Endodermal cell (in vitro differentiated cells): ENCODE measurements at regions not wholly inside any gene's neighbourhood (a gene's known extent, or its start where the extent isn't known, plus 50 kb on each side); places are given as distances from the start of the nearest gene placed in this dataset.

Experiments used
- DNase-seq: peaks from one replicate; pipeline ENCODE4 v3.0.0-alpha.2; 2017
- H3K27ac ChIP-seq: 2 replicates; pipeline ENCODE4 v1.5.1; 2013; ENCODE audit warnings: mild to moderate bottlenecking, low read depth, low read length, moderate library complexity
- H3K27me3 ChIP-seq: 2 replicates; pipeline ENCODE4 v1.6.1; 2013; ENCODE audit warnings: mild to moderate bottlenecking, low read length, moderate library complexity; ENCODE audit not compliant: insufficient read depth, control insufficient read depth, poor library complexity, severe bottlenecking
- H3K36me3 ChIP-seq: 2 replicates; pipeline ENCODE4 v1.7.0; 2013; ENCODE audit warnings: mild to moderate bottlenecking, low read length, moderate library complexity; ENCODE audit not compliant: control insufficient read depth, insufficient read depth
- H3K4me1 ChIP-seq: one replicate; pipeline ENCODE4 v1.7.0; 2013; ENCODE audit warnings: low read length; ENCODE audit not compliant: control insufficient read depth, insufficient read depth
- H3K4me3 ChIP-seq: 2 replicates; pipeline ENCODE4 v1.5.1; 2013; ENCODE audit warnings: mild to moderate bottlenecking, low read length, moderate library complexity
- H3K9ac ChIP-seq: 2 replicates; pipeline ENCODE4 v1.6.1; 2013; ENCODE audit warnings: mild to moderate bottlenecking, low read length, moderate library complexity; ENCODE audit not compliant: poor library complexity, severe bottlenecking; ENCODE audit errors: extremely low read depth
- H3K9me3 ChIP-seq: 2 replicates; pipeline ENCODE4 v1.6.1; 2013; ENCODE audit warnings: mild to moderate bottlenecking, low read length, moderate library complexity; ENCODE audit not compliant: control insufficient read depth
- H3K27ac Mint-ChIP-seq: 2 replicates; pipeline ENCODE4 v1.8.0; 2020; ENCODE audit warnings: mixed read lengths
- H3K27me3 Mint-ChIP-seq: 2 replicates; pipeline ENCODE4 v1.8.0; 2021; ENCODE audit warnings: mild to moderate bottlenecking, mixed read lengths; ENCODE audit not compliant: insufficient read depth
- H3K36me3 Mint-ChIP-seq: 2 replicates; pipeline ENCODE4 v1.8.0; 2020; ENCODE audit warnings: low read depth, mixed read lengths
- H3K4me1 Mint-ChIP-seq: 2 replicates; pipeline ENCODE4 v1.8.0; 2020; ENCODE audit warnings: mixed read lengths
- H3K4me3 Mint-ChIP-seq: 2 replicates; pipeline ENCODE4 v1.8.0; 2020; ENCODE audit warnings: mild to moderate bottlenecking, moderate library complexity, mixed read lengths
- H3K9me3 Mint-ChIP-seq: 2 replicates; pipeline ENCODE4 v1.8.0; 2020; ENCODE audit warnings: mild to moderate bottlenecking, mixed read lengths
- WGBS, 2 experiments: methylation state at CpG; one replicate each; pipeline versions ENCODE4 v1.1.5 to v1.1.7; 2013; ENCODE audit warnings: missing lambda C conversion rate in 2 of 2, mixed read lengths in 1 of 2; ENCODE audit not compliant: insufficient coverage in 1 of 2, insufficient read length in 1 of 2; 5-methylcytosine and 5-hydroxymethylcytosine counted together
- TF ChIP-seq, protein P1 (sequence below): fragments of 200-600 bp; sonication (generic); conservative IDR thresholded peaks from 2 replicates; pipeline ENCODE4 v1.5.0; 2021; ENCODE audit warnings: antibody characterized with exemption, mild to moderate bottlenecking

DNA sequence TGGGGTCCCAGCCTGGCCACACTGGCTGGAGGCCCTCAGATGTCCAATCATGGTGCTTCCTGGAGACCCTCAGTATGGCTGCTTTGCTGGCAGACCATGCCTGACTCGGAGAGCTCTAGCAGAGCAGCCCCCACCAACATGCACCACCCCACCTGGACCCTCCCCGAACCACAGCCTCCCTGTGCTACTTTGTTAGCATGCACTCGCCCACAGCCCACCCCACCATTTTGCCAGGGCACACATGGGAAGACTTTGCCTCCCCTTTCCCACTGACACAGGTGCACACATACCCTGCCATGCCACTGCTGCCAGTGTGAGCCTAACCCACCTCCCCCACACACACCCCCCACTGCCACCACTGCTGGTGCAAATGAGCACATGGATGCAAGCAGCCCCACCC is 497.5 kb upstream of the PBX1 start:
- Mint-ChIP-seq H3K4me1 (peaks cover 16% of the 10 kb centered on the region), H3K36me3 (no peaks in the 10 kb centered on the region), H3K27ac (no peak overlapping the region), H3K27me3 (no peaks in the 10 kb centered on the region), H3K4me3 (no peak overlapping the region), H3K9me3 (no peaks in the 10 kb centered on the region)
- Histone ChIP-seq H3K27ac (no peak overlapping the region), H3K4me1 (peaks cover 13% of the 10 kb centered on the region), H3K9me3 (no peaks in the 10 kb centered on the region), H3K36me3 (no peaks in the 10 kb centered on the region), H3K27me3 (no peaks in the 10 kb centered on the region), H3K4me3 (no peak overlapping the region), H3K9ac (no peak overlapping the region)
- WGBS, 2 experiments: 88% methylated on average over 2 of the region's 3 CpGs; no CpG with 5 or more reads in 1 of the 2 experiments
- no peak for DNase-seq
- TF ChIP-seq, protein P1, sequence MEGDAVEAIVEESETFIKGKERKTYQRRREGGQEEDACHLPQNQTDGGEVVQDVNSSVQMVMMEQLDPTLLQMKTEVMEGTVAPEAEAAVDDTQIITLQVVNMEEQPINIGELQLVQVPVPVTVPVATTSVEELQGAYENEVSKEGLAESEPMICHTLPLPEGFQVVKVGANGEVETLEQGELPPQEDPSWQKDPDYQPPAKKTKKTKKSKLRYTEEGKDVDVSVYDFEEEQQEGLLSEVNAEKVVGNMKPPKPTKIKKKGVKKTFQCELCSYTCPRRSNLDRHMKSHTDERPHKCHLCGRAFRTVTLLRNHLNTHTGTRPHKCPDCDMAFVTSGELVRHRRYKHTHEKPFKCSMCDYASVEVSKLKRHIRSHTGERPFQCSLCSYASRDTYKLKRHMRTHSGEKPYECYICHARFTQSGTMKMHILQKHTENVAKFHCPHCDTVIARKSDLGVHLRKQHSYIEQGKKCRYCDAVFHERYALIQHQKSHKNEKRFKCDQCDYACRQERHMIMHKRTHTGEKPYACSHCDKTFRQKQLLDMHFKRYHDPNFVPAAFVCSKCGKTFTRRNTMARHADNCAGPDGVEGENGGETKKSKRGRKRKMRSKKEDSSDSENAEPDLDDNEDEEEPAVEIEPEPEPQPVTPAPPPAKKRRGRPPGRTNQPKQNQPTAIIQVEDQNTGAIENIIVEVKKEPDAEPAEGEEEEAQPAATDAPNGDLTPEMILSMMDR: no peak

DNA sequence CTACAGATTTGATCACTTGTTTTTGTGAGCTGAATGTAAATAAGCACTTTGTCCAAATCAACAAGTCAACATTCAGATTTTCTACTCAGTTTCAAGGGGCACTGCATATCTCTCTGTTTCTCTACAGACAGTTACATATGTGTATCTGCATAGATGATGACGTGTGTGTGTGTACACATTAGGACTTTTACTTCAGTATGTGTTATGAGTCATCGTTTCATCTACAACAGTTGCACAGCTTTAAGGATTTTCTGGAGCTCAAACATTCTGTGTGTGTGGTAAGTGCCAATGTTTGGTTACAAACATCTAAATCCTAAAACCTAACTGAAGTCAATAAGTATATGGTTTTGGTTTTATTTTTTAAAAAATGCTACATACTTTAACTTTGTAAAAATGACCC is 494.5 kb upstream of the PBX1 start:
- Mint-ChIP-seq H3K9me3 (peaks cover 8% of the 10 kb centered on the region), H3K36me3 (peaks cover 4% of the 10 kb centered on the region), H3K4me3 (no peak overlapping the region), H3K4me1 (no peaks in the 10 kb centered on the region), H3K27ac (no peak overlapping the region), H3K27me3 (no peaks in the 10 kb centered on the region)
- Histone ChIP-seq H3K27me3 (no peaks in the 10 kb centered on the region), H3K9ac (no peak overlapping the region), H3K4me3 (no peak overlapping the region), H3K4me1 (no peaks in the 10 kb centered on the region), H3K9me3 (peaks cover 11% of the 10 kb centered on the region), H3K27ac (no peak overlapping the region), H3K36me3 (no peaks in the 10 kb centered on the region)
- no peak for DNase-seq
- 92% methylated on average over 2 of the region's 2 CpGs; no CpG with 5 or more reads in 1 of the 2 experiments for WGBS, 2 experiments
- TF ChIP-seq, protein P1: no peak

DNA sequence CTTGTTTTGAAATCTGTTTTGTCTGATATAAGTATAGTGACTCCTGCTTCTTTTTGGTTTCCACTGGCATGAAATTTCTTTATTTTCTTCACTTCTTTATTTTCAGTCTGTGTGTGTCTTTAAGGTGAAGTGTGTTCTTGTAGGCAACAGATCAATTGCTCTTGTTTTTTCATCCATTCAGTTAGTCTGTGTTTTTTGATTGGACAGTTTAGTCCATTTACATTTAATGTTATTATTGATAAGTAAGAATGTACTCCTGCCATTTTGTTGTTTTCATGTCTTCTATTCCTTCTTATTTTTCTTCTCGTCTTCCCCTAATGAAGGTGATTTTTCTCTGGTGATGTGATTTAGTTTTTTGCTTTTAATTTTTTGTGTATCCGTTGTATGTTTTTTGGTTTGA is 487.7 kb upstream of the PBX1 start:
- no peaks in the 10 kb centered on the region for H3K27me3 ChIP-seq
- Mint-ChIP-seq H3K4me3 (no peak overlapping the region), H3K36me3 (peaks cover 13% of the 10 kb centered on the region), H3K4me1 (no peaks in the 10 kb centered on the region), H3K27me3 (no peaks in the 10 kb centered on the region), H3K9me3 (peaks cover 46% of the 10 kb centered on the region), H3K27ac (no peak overlapping the region)
- H3K36me3 ChIP-seq: no peaks in the 10 kb centered on the region
- H3K9ac ChIP-seq: no peak overlapping the region
- no peaks in the 10 kb centered on the region for H3K4me1 ChIP-seq
- no peak overlapping the region for H3K27ac ChIP-seq
- 100% methylated on average over 2 of the region's 2 CpGs; no CpG with 5 or more reads in 1 of the 2 experiments for WGBS, 2 experiments
- H3K9me3 ChIP-seq: peaks cover 42% of the 10 kb centered on the region
- no peak for DNase-seq
- H3K4me3 ChIP-seq: no peak overlapping the region
- TF ChIP-seq, protein P1: no peak
